GM12892 (cell line): ENCODE measurements at regions not wholly inside any gene's neighbourhood (a gene's known extent, or its start where the extent isn't known, plus 50 kb on each side); places are given as distances from the start of the nearest gene placed in this dataset.

Source experiments
- POLR2A ChIP-seq: IDR thresholded peaks from 2 replicates; pipeline ENCODE4 v1.6.1; 2011; ENCODE audit warnings: low read depth, low read length, control low read depth
- POLR2AphosphoS5 ChIP-seq: IDR thresholded peaks from 2 replicates; pipeline ENCODE4 v1.6.1; 2011; ENCODE audit warnings: low read depth, low read length, control low read depth
- TAF1 ChIP-seq: IDR thresholded peaks from 2 replicates; pipeline ENCODE4 v1.6.1; 2011; ENCODE audit warnings: low read depth, mild to moderate bottlenecking, control low read depth, low read length, borderline replicate concordance

GRCh38 chr22:49136816-49137180, 690.9 kb downstream of the BRD1 start:
- TF ChIP-seq POLR2AphosphoS5 (no peak), POLR2A (no peak), TAF1 (no peak)
